ENCODE measurements at regions not wholly inside any gene's neighbourhood (a gene's known extent, or its start where the extent isn't known, plus 50 kb on each side); places are given as distances from the start of the nearest gene placed in this dataset.

GRCh38 chr5:98308960-98309359 lies 464.5 kb upstream of the RGMB start:
- CTCF ChIA-PET, result no interaction called here
- no peak for DNase-seq (ENCODE audit: extremely low spot score)
- POLR2A ChIA-PET, result no interaction called here
- no peak for TF ChIP-seq CTCF (IDR thresholded peaks at IDR 0.05; ENCODE audit: control extremely low read depth, extremely low read depth, low read depth, missing control alignments)

GRCh38 chr5:98309785-98310598 lies 463.5 kb upstream of the RGMB start:
- POLR2A ChIA-PET, result no interaction called here
- DNase-seq (ENCODE audit: extremely low spot score), result peak; percentile 12
- CTCF ChIA-PET, result interaction anchor here (1.1 kb wide), 1 partner anchor 28 kb away, joined by 3 read pairs; no protein-coding TSS in a partner anchor
- TF ChIP-seq CTCF (IDR thresholded peaks at IDR 0.05; ENCODE audit: control extremely low read depth, extremely low read depth, low read depth, missing control alignments), result no peak

- no peak for TF ChIP-seq CTCF (IDR thresholded peaks at IDR 0.05; ENCODE audit: control extremely low read depth, extremely low read depth, low read depth, missing control alignments)
- CTCF ChIA-PET, result no interaction called here
- POLR2A ChIA-PET, result no interaction called here
- DNase-seq (ENCODE audit: extremely low spot score), result no peak
These were observed 459.2 kb upstream of the RGMB start for GRCh38 chr5:98314292-98314691.

- TF ChIP-seq CTCF (IDR thresholded peaks at IDR 0.05; ENCODE audit: control extremely low read depth, extremely low read depth, low read depth, missing control alignments), result no peak
- ChIA-PET CTCF (interaction anchor here (0.8 kb wide), 1 partner anchor 19 kb away, joined by 3 read pairs; no protein-coding TSS in a partner anchor), POLR2A (no interaction called here)
- no peak for DNase-seq (ENCODE audit: extremely low spot score)
These were observed 455.1 kb upstream of the RGMB start for GRCh38 chr5:98318386-98318785.

- TF ChIP-seq CTCF (IDR thresholded peaks at IDR 0.05; ENCODE audit: control extremely low read depth, extremely low read depth, low read depth, missing control alignments), result no peak
- DNase-seq (ENCODE audit: extremely low spot score), result no peak
- CTCF ChIA-PET, result no interaction called here
- POLR2A ChIA-PET, result no interaction called here
These were observed 454.0 kb upstream of the RGMB start for GRCh38 chr5:98319299-98320011.

GRCh38 chr5:98320343-98320742 lies 453.1 kb upstream of the RGMB start:
- ChIA-PET POLR2A (no interaction called here), CTCF (no interaction called here)
- TF ChIP-seq CTCF (IDR thresholded peaks at IDR 0.05; ENCODE audit: control extremely low read depth, extremely low read depth, low read depth, missing control alignments), result no peak
- no peak for DNase-seq (ENCODE audit: extremely low spot score)

Data from GM10248 (cell line).